ENCODE measurements at regions not wholly inside any gene's neighbourhood (a gene's known extent, or its start where the extent isn't known, plus 50 kb on each side); places are given as distances from the start of the nearest gene placed in this dataset.

DNA sequence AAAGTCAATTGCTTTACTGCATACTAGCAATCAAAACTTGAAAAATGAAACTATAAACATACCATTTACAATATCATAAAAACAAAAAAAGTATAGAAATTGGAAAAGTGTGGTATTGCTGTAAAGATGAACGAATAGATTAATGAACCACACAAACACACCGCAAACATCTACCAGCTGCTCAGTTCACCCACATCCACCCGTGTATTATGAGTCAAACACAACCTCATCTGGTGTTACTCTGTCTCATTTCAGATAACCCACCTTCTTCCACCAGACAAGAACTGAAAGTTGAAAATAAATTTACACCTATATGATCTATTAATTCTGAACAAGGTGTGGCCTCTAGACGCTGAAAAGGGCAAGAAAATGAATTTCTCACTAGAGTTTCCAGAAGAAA lies 53.3 kb downstream of the BLID start:
- DNase-seq = no peak

DNA sequence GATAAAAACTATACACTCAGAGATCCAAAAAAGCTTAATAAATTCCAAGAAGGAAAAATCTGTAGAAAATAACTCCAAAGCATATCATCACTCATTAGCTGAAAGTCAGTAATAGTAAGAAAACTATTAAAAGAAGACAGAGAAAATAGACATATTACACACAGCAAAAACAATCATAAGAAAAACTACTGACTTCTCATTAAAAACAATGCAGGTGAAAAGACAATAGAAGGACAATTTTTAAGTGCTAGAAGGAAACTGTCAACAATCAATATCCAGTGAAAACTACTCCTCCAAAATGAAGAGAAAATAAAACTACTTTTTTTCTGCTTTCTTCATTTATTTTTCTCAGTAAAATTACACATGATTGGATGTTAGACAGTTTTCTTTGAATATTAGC lies 56.5 kb downstream of the BLID start:
- no peak for DNase-seq

GRCh38 chr11:122050021-122050690 lies 65.9 kb downstream of the BLID start:
- DNase-seq = no peak

- no peak for DNase-seq
Observed at GRCh38 chr11:122048401-122048800, 67.6 kb downstream of the BLID start.

GRCh38 chr11:122046846-122047245 lies 69.2 kb downstream of the BLID start:
- no peak for DNase-seq

GRCh38 chr11:122046438-122046837 lies 69.6 kb downstream of the BLID start:
- no peak for DNase-seq

- DNase-seq = no peak
Observed at GRCh38 chr11:122045181-122045586, 70.8 kb downstream of the BLID start.

- DNase-seq = no peak
Observed at GRCh38 chr11:122044086-122044485, 71.9 kb downstream of the BLID start.

DNA sequence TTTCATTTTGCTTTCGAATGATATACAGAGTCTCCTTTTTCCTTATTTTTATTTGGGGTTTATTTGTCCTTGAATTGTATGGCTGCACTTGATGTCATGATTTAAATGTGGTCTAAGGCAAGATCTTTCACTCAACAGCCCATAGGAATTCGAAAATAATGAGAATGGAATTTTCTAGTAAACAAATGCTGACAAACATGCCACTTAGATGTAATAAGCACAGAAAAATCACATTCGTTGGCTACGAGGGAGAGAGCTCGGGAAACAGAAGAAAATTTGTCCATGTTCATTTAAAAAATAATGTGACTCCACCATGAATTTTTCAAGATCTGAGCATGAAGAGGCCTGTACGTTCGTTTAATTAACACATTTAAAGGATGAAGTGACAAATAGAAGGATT lies 73.0 kb downstream of the BLID start:
- no peak for DNase-seq

GRCh38 chr11:122040464-122040863 lies 75.6 kb downstream of the BLID start:
- DNase-seq = no peak

DNA sequence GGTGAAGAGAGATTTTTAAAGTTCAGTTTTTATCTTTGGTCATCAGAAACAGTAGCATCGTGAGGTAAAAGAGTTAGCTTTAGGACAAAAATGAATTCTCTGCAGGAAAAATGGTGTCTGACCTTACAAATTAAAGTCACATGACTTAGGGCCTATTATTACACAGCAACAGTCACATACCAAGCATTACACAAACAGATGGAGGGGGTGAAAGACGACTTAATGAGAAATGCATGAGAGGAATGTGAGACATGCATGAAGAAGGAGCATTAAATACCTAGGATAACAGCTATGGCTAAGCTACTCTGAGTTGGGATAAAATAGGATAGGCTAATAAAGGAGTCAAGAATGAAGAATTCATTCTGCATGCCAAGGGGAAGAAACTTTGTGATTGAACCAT lies 77.5 kb downstream of the BLID start:
- DNase-seq = no peak

- DNase-seq = no peak
Observed at GRCh38 chr11:122037911-122038310, 78.1 kb downstream of the BLID start.

DNA sequence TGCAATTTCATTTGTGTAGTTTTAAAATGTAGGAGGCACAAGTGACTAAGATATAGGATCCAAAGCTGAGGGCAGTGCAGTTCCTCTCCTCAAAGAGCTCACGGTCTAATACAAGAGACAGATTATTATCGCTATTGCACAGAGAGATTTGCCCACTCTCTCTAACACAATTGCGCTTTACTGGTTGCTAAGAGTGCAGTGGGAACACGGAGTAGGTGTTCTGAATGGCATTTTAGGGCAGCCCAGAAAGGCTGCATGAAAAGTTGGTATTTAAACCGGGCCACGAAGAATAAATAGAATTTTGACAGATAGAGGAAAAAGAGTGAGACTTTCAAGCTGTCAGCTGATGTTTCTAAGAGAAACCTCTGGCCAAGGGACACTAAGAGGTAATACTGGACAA lies 79.5 kb downstream of the BLID start:
- DNase-seq = no peak

- no peak for DNase-seq
Observed at GRCh38 chr11:122036018-122036417, 80.0 kb downstream of the BLID start.

DNA sequence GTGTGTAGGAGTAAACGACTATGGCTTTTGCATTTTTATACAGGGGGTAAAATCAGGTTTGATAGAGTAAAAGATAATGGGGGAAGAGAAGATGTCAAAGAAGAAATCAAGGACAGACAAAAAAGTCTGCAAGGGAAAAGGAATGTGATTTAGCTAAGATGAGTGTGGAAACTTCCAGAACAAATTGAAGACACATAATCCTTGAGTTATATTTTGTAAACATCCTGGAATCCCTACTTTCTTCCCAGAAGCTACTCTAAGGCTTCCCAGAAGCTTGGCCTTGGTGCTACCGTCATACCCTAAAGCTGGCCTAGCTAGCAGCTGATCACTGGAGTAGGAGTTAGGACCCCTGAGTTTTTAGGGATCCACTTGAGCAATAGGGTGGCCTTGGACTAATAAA lies 82.4 kb downstream of the BLID start:
- no peak for DNase-seq

- no peak for DNase-seq
Observed at GRCh38 chr11:122033193-122033592, 82.8 kb downstream of the BLID start.

DNA sequence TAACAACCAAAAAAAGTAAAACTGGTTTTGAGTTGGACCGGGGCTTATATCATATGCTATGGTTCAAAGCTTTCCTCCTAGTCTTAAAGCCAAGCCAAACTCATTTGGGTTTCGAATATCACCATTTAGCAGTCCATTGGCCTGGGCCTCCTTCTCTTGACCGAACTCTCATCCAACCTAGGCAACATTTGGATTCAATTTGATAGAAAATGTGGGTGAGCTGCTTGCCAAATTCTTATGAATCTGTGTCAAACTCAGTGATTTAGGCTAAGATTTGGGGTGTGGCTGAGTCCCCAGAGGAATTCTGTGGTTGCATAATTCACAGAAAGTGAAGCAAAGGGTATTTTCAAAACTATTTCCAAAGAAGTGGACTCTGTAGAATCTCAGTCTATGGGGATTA lies 83.7 kb downstream of the BLID start:
- no peak for DNase-seq

DNA sequence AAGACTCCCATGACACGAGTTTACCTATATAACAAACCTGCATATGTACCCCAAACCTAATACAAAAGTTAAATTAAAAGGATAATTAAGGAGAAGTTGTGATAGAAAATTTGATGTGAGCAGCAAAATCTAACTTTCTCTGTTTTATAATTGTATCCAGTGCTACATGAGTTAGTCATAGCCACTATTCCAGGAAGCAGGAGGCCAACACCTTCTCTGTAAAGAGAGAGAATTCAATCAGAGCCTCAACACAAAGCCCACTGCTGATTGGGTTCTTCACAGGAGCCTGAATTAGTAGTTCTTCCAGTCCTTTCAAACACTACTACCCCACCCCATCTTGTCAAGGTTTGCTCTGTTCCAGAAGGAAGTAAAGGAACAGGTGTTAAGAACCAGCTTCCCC lies 84.2 kb downstream of the BLID start:
- no peak for DNase-seq

- DNase-seq = peak in 1 of 2 experiments; percentile 17
Observed at GRCh38 chr11:122030286-122030685, 85.7 kb downstream of the BLID start.

- no peak for DNase-seq
Observed at GRCh38 chr11:122028545-122028944, 87.5 kb downstream of the BLID start.

- DNase-seq = no peak
Observed at GRCh38 chr11:122028036-122028435, 88.0 kb downstream of the BLID start.

- no peak for DNase-seq
Observed at GRCh38 chr11:122025757-122026156, 90.3 kb downstream of the BLID start.

DNA sequence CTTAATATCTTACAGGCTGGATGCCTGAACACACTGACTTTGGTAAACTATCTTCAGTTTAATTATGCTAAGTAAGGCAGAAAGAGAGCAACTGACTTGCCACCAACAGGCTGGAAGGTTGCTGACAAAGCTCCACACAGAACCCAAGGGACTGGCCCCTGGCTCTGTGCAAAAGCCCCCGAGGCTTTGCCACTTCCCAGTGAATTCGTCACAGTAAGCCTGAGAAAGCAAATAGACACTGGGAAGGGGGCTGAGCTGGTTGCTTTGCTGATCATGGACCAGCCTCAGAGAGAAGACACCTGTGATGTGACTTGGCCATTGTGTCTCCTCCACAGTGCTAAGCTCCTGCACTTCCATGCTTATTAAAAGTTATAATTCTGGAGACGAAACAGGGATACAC lies 91.7 kb downstream of the BLID start:
- no peak for DNase-seq

DNA sequence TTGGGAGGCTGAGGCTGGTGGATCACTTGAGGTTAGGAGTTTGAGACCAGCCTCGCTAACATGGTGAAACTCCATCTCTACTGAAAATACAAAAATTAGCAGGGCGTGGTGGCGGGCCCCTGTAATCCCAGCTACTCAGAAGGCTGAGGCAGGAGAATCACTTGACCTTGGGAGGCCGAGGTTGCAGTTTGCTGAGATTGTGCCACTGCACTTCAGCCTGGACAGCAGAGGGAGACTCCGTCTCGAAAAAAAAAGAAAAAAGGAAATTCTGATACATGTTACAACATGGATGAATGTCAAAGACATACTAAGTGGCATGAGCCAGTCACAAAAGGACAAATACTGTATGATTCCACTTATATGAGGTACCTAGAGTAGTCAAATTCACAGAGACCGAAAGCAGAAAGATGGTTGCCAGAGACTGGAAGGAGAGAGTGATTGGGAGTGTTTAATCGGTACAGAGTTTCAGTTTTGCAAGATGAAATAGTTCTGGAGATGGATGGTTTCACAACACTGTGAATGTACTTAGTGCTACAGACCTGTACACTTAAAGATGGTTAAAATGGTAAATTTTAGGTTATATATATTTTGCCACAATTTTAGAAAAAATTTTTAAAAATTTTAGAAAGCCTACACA lies 92.3 kb downstream of the BLID start:
- DNase-seq = no peak

- DNase-seq = no peak
Observed at GRCh38 chr11:122022646-122023045, 93.4 kb downstream of the BLID start.
